Activated naive CD8-positive, alpha-beta T cell (primary cell): ENCODE measurements at regions not wholly inside any gene's neighbourhood (a gene's known extent, or its start where the extent isn't known, plus 50 kb on each side); places are given as distances from the start of the nearest gene placed in this dataset.
A peak's percentile ranks its signal among the peaks of the same experiment; 100 is the strongest.
"Not testable (repeated sequence)": the region's sequence is repeated elsewhere in the genome, so short reads cannot be mapped to it uniquely, and the experiment has no call there.

ENCODE experiments used
- H3K27ac Mint-ChIP-seq: one replicate; pipeline ENCODE4 v1.8.0; 2021; ENCODE audit warnings: mixed read lengths
- H3K27me3 Mint-ChIP-seq: one replicate; pipeline ENCODE4 v1.8.0; 2021; ENCODE audit warnings: mixed read lengths
- H3K36me3 Mint-ChIP-seq: one replicate; pipeline ENCODE4 v1.8.0; 2021; ENCODE audit warnings: mixed read lengths
- H3K4me1 Mint-ChIP-seq: one replicate; pipeline ENCODE4 v1.8.0; 2021; ENCODE audit warnings: low read depth, mixed read lengths
- H3K4me3 Mint-ChIP-seq: one replicate; pipeline ENCODE4 v1.8.0; 2021; ENCODE audit warnings: mild to moderate bottlenecking, mixed read lengths
- H3K9me3 Mint-ChIP-seq: one replicate; pipeline ENCODE4 v1.8.0; 2021; ENCODE audit warnings: low read depth, mixed read lengths

GRCh38 chr7:12030116-12030515 is 181.0 kb upstream of the TMEM106B start:
- H3K36me3 Mint-ChIP-seq = no peaks in the 10 kb centered on the region
- H3K9me3 Mint-ChIP-seq = no peaks in the 10 kb centered on the region
- H3K4me3 Mint-ChIP-seq = no peak overlapping the region
- H3K4me1 Mint-ChIP-seq = no peaks in the 10 kb centered on the region
- peaks cover 3% of the 10 kb centered on the region for H3K27me3 Mint-ChIP-seq
- H3K27ac Mint-ChIP-seq = no peak overlapping the region

- Mint-ChIP-seq H3K27ac (no peak overlapping the region), H3K9me3 (no peaks in the 10 kb centered on the region), H3K4me1 (no peaks in the 10 kb centered on the region), H3K36me3 (no peaks in the 10 kb centered on the region), H3K4me3 (no peak overlapping the region), H3K27me3 (peaks cover 3% of the 10 kb centered on the region)
Measured at GRCh38 chr7:12031186-12031585, 179.9 kb upstream of the TMEM106B start.

- no peak overlapping the region for H3K27ac Mint-ChIP-seq
- no peaks in the 10 kb centered on the region for H3K9me3 Mint-ChIP-seq
- no peaks in the 10 kb centered on the region for H3K4me1 Mint-ChIP-seq
- peaks cover 6% of the 10 kb centered on the region for H3K27me3 Mint-ChIP-seq
- H3K4me3 Mint-ChIP-seq = no peak overlapping the region
- H3K36me3 Mint-ChIP-seq = no peaks in the 10 kb centered on the region
Measured at GRCh38 chr7:12031638-12032037, 179.5 kb upstream of the TMEM106B start.

GRCh38 chr7:12032146-12032545 is 178.9 kb upstream of the TMEM106B start:
- H3K4me3 Mint-ChIP-seq = no peak overlapping the region
- peaks cover 6% of the 10 kb centered on the region for H3K27me3 Mint-ChIP-seq
- no peaks in the 10 kb centered on the region for H3K9me3 Mint-ChIP-seq
- H3K4me1 Mint-ChIP-seq = no peaks in the 10 kb centered on the region
- no peak overlapping the region for H3K27ac Mint-ChIP-seq
- no peaks in the 10 kb centered on the region for H3K36me3 Mint-ChIP-seq

GRCh38 chr7:12043457-12043856 is 167.6 kb upstream of the TMEM106B start:
- H3K9me3 Mint-ChIP-seq = not testable (repeated sequence)

GRCh38 chr7:12052211-12052610 is 158.9 kb upstream of the TMEM106B start:
- no peak overlapping the region for H3K4me3 Mint-ChIP-seq
- peaks cover 9% of the 10 kb centered on the region for H3K9me3 Mint-ChIP-seq
- peaks cover 2% of the 10 kb centered on the region for H3K36me3 Mint-ChIP-seq
- H3K27ac Mint-ChIP-seq = no peak overlapping the region
- H3K27me3 Mint-ChIP-seq = peaks cover 13% of the 10 kb centered on the region
- no peaks in the 10 kb centered on the region for H3K4me1 Mint-ChIP-seq

More at GRCh38 chr7:12043457-12043856, 167.6 kb upstream of the TMEM106B start:
- H3K27ac Mint-ChIP-seq, H3K4me3 Mint-ChIP-seq, H3K27me3 Mint-ChIP-seq, H3K4me1 Mint-ChIP-seq, H3K36me3 Mint-ChIP-seq: not testable (repeated sequence)

- Mint-ChIP-seq H3K27me3 (peaks cover 13% of the 10 kb centered on the region), H3K9me3 (peaks cover 13% of the 10 kb centered on the region), H3K27ac (no peak overlapping the region), H3K4me3 (no peak overlapping the region), H3K36me3 (peaks cover 5% of the 10 kb centered on the region), H3K4me1 (no peaks in the 10 kb centered on the region)
Measured at GRCh38 chr7:12053561-12053960, 157.5 kb upstream of the TMEM106B start.

GRCh38 chr7:12054830-12055229 is 156.3 kb upstream of the TMEM106B start:
- no peak overlapping the region for H3K27ac Mint-ChIP-seq
- H3K4me1 Mint-ChIP-seq = no peaks in the 10 kb centered on the region
- peaks cover 5% of the 10 kb centered on the region for H3K36me3 Mint-ChIP-seq
- H3K9me3 Mint-ChIP-seq = peaks cover 13% of the 10 kb centered on the region
- H3K27me3 Mint-ChIP-seq = peaks cover 13% of the 10 kb centered on the region
- no peak overlapping the region for H3K4me3 Mint-ChIP-seq

- Mint-ChIP-seq H3K4me3 (no peak overlapping the region), H3K27ac (no peak overlapping the region), H3K27me3 (peaks cover 12% of the 10 kb centered on the region), H3K36me3 (peaks cover 5% of the 10 kb centered on the region), H3K4me1 (no peaks in the 10 kb centered on the region), H3K9me3 (peaks cover 13% of the 10 kb centered on the region)
Measured at GRCh38 chr7:12056381-12056780, 154.7 kb upstream of the TMEM106B start.

GRCh38 chr7:12056977-12057376 is 154.1 kb upstream of the TMEM106B start:
- Mint-ChIP-seq H3K9me3 (peaks cover 13% of the 10 kb centered on the region), H3K36me3 (peaks cover 5% of the 10 kb centered on the region), H3K27ac (no peak overlapping the region), H3K4me3 (no peak overlapping the region), H3K4me1 (no peaks in the 10 kb centered on the region), H3K27me3 (peaks cover 10% of the 10 kb centered on the region)

GRCh38 chr7:12062062-12062461 is 149.0 kb upstream of the TMEM106B start:
- Mint-ChIP-seq H3K4me1 (peaks cover 5% of the 10 kb centered on the region), H3K27ac (no peak overlapping the region), H3K27me3 (peaks cover 4% of the 10 kb centered on the region), H3K36me3 (peaks cover 3% of the 10 kb centered on the region), H3K9me3 (peaks cover 5% of the 10 kb centered on the region), H3K4me3 (no peak overlapping the region)

GRCh38 chr7:12064586-12065127 is 146.4 kb upstream of the TMEM106B start:
- peaks cover 10% of the 10 kb centered on the region for H3K4me1 Mint-ChIP-seq
- no peaks in the 10 kb centered on the region for H3K36me3 Mint-ChIP-seq
- H3K4me3 Mint-ChIP-seq = no peak overlapping the region
- H3K27me3 Mint-ChIP-seq = no peaks in the 10 kb centered on the region
- H3K9me3 Mint-ChIP-seq = no peaks in the 10 kb centered on the region
- no peak overlapping the region for H3K27ac Mint-ChIP-seq

- Mint-ChIP-seq H3K4me3 (no peak overlapping the region), H3K27me3 (no peaks in the 10 kb centered on the region), H3K4me1 (peaks cover 10% of the 10 kb centered on the region), H3K9me3 (no peaks in the 10 kb centered on the region), H3K27ac (no peak overlapping the region), H3K36me3 (no peaks in the 10 kb centered on the region)
Measured at GRCh38 chr7:12066004-12066403, 145.1 kb upstream of the TMEM106B start.

GRCh38 chr7:12066521-12066920 is 144.6 kb upstream of the TMEM106B start:
- peak overlapping the region; percentile 8 for H3K27ac Mint-ChIP-seq
- no peaks in the 10 kb centered on the region for H3K36me3 Mint-ChIP-seq
- no peak overlapping the region for H3K4me3 Mint-ChIP-seq
- no peaks in the 10 kb centered on the region for H3K27me3 Mint-ChIP-seq
- peaks cover 10% of the 10 kb centered on the region for H3K4me1 Mint-ChIP-seq
- no peaks in the 10 kb centered on the region for H3K9me3 Mint-ChIP-seq

GRCh38 chr7:12067156-12067831 is 143.8 kb upstream of the TMEM106B start:
- peaks cover 10% of the 10 kb centered on the region for H3K4me1 Mint-ChIP-seq

GRCh38 chr7:12069757-12070156 is 141.3 kb upstream of the TMEM106B start:
- Mint-ChIP-seq H3K27me3 (no peaks in the 10 kb centered on the region), H3K36me3 (peaks cover 10% of the 10 kb centered on the region), H3K27ac (no peak overlapping the region), H3K9me3 (peaks cover 7% of the 10 kb centered on the region), H3K4me3 (no peak overlapping the region), H3K4me1 (peaks cover 10% of the 10 kb centered on the region)

More at GRCh38 chr7:12067156-12067831, 143.8 kb upstream of the TMEM106B start:
- Mint-ChIP-seq H3K36me3 (no peaks in the 10 kb centered on the region), H3K9me3 (no peaks in the 10 kb centered on the region), H3K27ac (no peak overlapping the region), H3K27me3 (no peaks in the 10 kb centered on the region), H3K4me3 (no peak overlapping the region)
